ENCODE measurements at regions not wholly inside any gene's neighbourhood (a gene's known extent, or its start where the extent isn't known, plus 50 kb on each side); places are given as distances from the start of the nearest gene placed in this dataset.

DNA sequence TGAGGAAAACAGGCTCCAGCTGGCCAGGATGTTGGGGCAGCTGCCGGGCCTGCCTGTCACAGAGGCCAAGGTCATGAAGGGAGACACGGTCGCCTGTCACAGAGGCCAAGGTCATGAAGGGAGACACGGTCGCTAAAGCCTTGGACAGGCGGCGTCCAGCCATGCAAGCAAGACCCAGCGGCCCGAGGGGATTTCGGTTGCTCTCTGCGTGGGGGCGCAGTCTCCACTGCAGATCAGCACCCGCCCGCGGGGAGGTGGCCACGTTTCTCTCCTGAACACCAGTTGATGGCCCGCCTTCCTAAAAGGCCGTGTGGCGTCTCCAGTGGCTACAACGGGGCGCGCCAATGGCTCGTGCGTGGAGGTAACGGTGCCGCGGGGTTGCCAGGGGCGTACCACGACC, 67.0 kb upstream of the PCGF5 start:
- BruUV-seq (replicated peaks): no TSS peak
- H3K27ac Mint-ChIP-seq (ENCODE audit: low read depth, unreplicated experiment): no peak overlapping the region
- no peak overlapping the region for H3K4me3 Mint-ChIP-seq (ENCODE audit: unreplicated experiment)
- no peaks in the 10 kb centered on the region for H3K9me3 Mint-ChIP-seq (ENCODE audit: unreplicated experiment)
- TF ChIP-seq, protein P1, sequence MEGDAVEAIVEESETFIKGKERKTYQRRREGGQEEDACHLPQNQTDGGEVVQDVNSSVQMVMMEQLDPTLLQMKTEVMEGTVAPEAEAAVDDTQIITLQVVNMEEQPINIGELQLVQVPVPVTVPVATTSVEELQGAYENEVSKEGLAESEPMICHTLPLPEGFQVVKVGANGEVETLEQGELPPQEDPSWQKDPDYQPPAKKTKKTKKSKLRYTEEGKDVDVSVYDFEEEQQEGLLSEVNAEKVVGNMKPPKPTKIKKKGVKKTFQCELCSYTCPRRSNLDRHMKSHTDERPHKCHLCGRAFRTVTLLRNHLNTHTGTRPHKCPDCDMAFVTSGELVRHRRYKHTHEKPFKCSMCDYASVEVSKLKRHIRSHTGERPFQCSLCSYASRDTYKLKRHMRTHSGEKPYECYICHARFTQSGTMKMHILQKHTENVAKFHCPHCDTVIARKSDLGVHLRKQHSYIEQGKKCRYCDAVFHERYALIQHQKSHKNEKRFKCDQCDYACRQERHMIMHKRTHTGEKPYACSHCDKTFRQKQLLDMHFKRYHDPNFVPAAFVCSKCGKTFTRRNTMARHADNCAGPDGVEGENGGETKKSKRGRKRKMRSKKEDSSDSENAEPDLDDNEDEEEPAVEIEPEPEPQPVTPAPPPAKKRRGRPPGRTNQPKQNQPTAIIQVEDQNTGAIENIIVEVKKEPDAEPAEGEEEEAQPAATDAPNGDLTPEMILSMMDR (IDR thresholded peaks at IDR 0.05; ENCODE audit: unreplicated experiment): no peak
- H3K4me1 Mint-ChIP-seq (ENCODE audit: insufficient read depth, unreplicated experiment): no peaks in the 10 kb centered on the region
- CTCF ChIA-PET: no interaction called here
- no peaks in the 10 kb centered on the region for H3K36me3 Mint-ChIP-seq (ENCODE audit: insufficient read depth, unreplicated experiment)
- POLR2A ChIA-PET: interaction anchor here (0.6 to 1.7 kb wide), 2 partner anchors 9 to 1761 kb away, joined by 3 to 4 read pairs; partner anchors contain the start of gene IFIT1
- H3K27me3 Mint-ChIP-seq (ENCODE audit: insufficient read depth, unreplicated experiment): no peaks in the 10 kb centered on the region
- DNase-seq (ENCODE audit: unreplicated experiment): no peak
- intact Hi-C loops (cut with micrococcal nuclease): no loop called here

DNA sequence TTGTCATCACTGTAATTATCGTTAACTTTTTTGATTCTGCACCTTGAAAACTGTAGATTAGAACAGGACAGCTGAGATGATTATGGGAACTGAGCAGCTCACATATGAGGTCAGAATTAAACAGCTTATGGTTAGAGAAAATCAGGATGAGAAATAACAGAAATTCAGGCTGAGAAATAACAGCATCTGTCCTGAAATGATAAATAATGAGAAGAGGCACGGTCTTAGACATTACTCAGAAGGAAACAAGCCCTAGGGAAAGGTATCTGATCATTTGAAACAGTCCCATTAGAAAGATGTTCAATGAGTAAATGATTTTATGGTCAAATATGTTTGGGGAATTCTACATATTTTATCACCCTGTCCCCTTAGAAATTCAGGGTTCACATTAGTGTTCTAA, 65.6 kb upstream of the PCGF5 start:
- DNase-seq (ENCODE audit: unreplicated experiment): no peak
- Mint-ChIP-seq H3K4me3 (ENCODE audit: unreplicated experiment) (no peak overlapping the region), H3K36me3 (ENCODE audit: insufficient read depth, unreplicated experiment) (no peaks in the 10 kb centered on the region), H3K27ac (ENCODE audit: low read depth, unreplicated experiment) (no peak overlapping the region), H3K4me1 (ENCODE audit: insufficient read depth, unreplicated experiment) (no peaks in the 10 kb centered on the region), H3K9me3 (ENCODE audit: unreplicated experiment) (no peaks in the 10 kb centered on the region), H3K27me3 (ENCODE audit: insufficient read depth, unreplicated experiment) (no peaks in the 10 kb centered on the region)
- ChIA-PET POLR2A (interaction anchor here (0.7 kb wide), 2 partner anchors 38 to 88 kb away, joined by 4 read pairs; no protein-coding TSS in a partner anchor), CTCF (no interaction called here)
- BruUV-seq (replicated peaks): no TSS peak
- TF ChIP-seq, protein P1 (IDR thresholded peaks at IDR 0.05; ENCODE audit: unreplicated experiment): no peak
- intact Hi-C loops (cut with micrococcal nuclease): no loop called here

DNA sequence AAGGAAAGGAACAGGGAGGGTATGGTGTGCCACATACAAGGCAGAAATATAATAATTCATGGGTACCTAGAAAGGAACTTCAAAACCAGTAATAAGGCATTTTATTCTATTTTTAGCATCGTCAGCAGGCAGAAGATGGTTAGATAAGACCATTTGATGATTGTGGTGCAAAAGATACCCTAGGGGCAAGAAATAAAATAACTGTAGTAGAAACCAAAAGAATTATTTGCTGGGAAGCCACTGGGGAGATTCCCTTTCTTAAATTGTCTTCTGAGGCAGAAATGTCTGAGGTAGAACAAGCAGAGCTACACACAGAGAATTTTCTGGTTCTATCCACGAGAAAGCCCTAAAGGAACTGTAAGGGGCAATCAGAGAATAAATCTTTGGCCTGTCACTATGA, 64.3 kb upstream of the PCGF5 start:
- TF ChIP-seq, protein P1 (IDR thresholded peaks at IDR 0.05; ENCODE audit: unreplicated experiment): no peak

GRCh38 chr10:91159254-91159783, 61.1 kb upstream of the PCGF5 start:
- H3K27ac Mint-ChIP-seq (ENCODE audit: low read depth, unreplicated experiment): no peak overlapping the region
- no TSS peak for BruUV-seq (replicated peaks)

More for the DNA sequence above, 64.3 kb upstream of the PCGF5 start:
- no peak overlapping the region for H3K27ac Mint-ChIP-seq (ENCODE audit: low read depth, unreplicated experiment)
- ChIA-PET CTCF (no interaction called here), POLR2A (no interaction called here)
- no peaks in the 10 kb centered on the region for H3K4me1 Mint-ChIP-seq (ENCODE audit: insufficient read depth, unreplicated experiment)
- DNase-seq (ENCODE audit: unreplicated experiment): no peak
- H3K4me3 Mint-ChIP-seq (ENCODE audit: unreplicated experiment): no peak overlapping the region
- intact Hi-C loops (cut with micrococcal nuclease): no loop called here
- no peaks in the 10 kb centered on the region for H3K27me3 Mint-ChIP-seq (ENCODE audit: insufficient read depth, unreplicated experiment)
- no peaks in the 10 kb centered on the region for H3K36me3 Mint-ChIP-seq (ENCODE audit: insufficient read depth, unreplicated experiment)
- no peaks in the 10 kb centered on the region for H3K9me3 Mint-ChIP-seq (ENCODE audit: unreplicated experiment)
- BruUV-seq (replicated peaks): no TSS peak

More at GRCh38 chr10:91159254-91159783, 61.1 kb upstream of the PCGF5 start:
- TF ChIP-seq, protein P1 (IDR thresholded peaks at IDR 0.05; ENCODE audit: unreplicated experiment): no peak
- CTCF ChIA-PET: interaction anchor here (0.6 to 0.7 kb wide), 4 partner anchors 71 to 949 kb away, joined by 3 to 4 read pairs (median 3); no protein-coding TSS in a partner anchor
- intact Hi-C loops (cut with micrococcal nuclease): no loop called here
- Mint-ChIP-seq H3K4me3 (ENCODE audit: unreplicated experiment) (no peak overlapping the region), H3K36me3 (ENCODE audit: insufficient read depth, unreplicated experiment) (no peaks in the 10 kb centered on the region), H3K4me1 (ENCODE audit: insufficient read depth, unreplicated experiment) (peaks cover 7% of the 10 kb centered on the region), H3K9me3 (ENCODE audit: unreplicated experiment) (no peaks in the 10 kb centered on the region), H3K27me3 (ENCODE audit: insufficient read depth, unreplicated experiment) (no peaks in the 10 kb centered on the region)
- POLR2A ChIA-PET: interaction anchor here (0.7 kb wide), 1 partner anchor 142 kb away, joined by 3 read pairs; no protein-coding TSS in a partner anchor
- no peak for DNase-seq (ENCODE audit: unreplicated experiment)

Measured in MCF 10A (cell line).